Common myeloid progenitor, CD34-positive (primary cell): ENCODE measurements at regions not wholly inside any gene's neighbourhood (a gene's known extent, or its start where the extent isn't known, plus 50 kb on each side); places are given as distances from the start of the nearest gene placed in this dataset.

Source experiments
- CTCF ChIA-PET: fragments of 350-600 bp; sonication (Branson Sonifier 250); formaldehyde crosslinking; loops from one replicate; lab custom pipeline; 2021; ENCODE audit warnings: antibody characterized with exemption; lab: Charles Lee
- POLR2A ChIA-PET: fragments of 350-600 bp; sonication (Branson Sonifier 250); formaldehyde crosslinking; loops from one replicate; lab custom pipeline; 2021; ENCODE audit warnings: antibody characterized with exemption; lab: Charles Lee
- DNase-seq, 3 donors: peaks; one replicate each; pipeline versions ENCODE4 v3.0.0 to v3.0.0-alpha.2; 2013
- H3K27ac ChIP-seq, 2 experiments: 1 replicate in 1 of 2; 2 replicates in 1 of 2; pipeline ENCODE4 v1.7.0; 2013; ENCODE audit warnings: inconsistent platforms in 2 of 2, low read length in 2 of 2, mild to moderate bottlenecking in 2 of 2, low read depth in 1 of 2, moderate library complexity in 1 of 2; ENCODE audit not compliant: severe bottlenecking in 2 of 2, insufficient read depth in 1 of 2, poor library complexity in 1 of 2
- H3K27me3 ChIP-seq, 5 experiments: replicated peaks in 2 of 5; 1 replicate in 3 of 5; 2 replicates in 2 of 5; pipeline versions ENCODE4 v1.6.1 to v1.7.0; 2013; ENCODE audit warnings: low read length in 4 of 5, mild to moderate bottlenecking in 2 of 5, moderate library complexity in 2 of 5, inconsistent platforms in 1 of 5; ENCODE audit not compliant: insufficient read depth in 5 of 5, control insufficient read depth in 4 of 5
- H3K36me3 ChIP-seq, 4 experiments: 1 replicate in 2 of 4; 2 replicates in 2 of 4; pipeline versions ENCODE4 v1.6.1 to v1.7.0; 2013; ENCODE audit warnings: low read length in 3 of 4, control low read depth in 1 of 4, mild to moderate bottlenecking in 1 of 4; ENCODE audit not compliant: control insufficient read depth in 4 of 4, insufficient read depth in 4 of 4
- H3K4me1 ChIP-seq, 4 experiments: 1 replicate in 3 of 4; 2 replicates in 1 of 4; pipeline versions ENCODE4 v1.6.1 to v1.7.1; 2013; ENCODE audit warnings: low read length in 3 of 4, mild to moderate bottlenecking in 3 of 4, control low read depth in 1 of 4, inconsistent platforms in 1 of 4, moderate library complexity in 1 of 4; ENCODE audit not compliant: control insufficient read depth in 4 of 4, insufficient read depth in 4 of 4; ENCODE audit errors: control extremely low read depth in 1 of 4
- H3K4me3 ChIP-seq, 7 experiments: 1 replicate in 4 of 7; 2 replicates in 3 of 7; pipeline versions ENCODE4 v1.5.1 to v1.7.0; 2013; ENCODE audit warnings: mild to moderate bottlenecking in 7 of 7, low read length in 6 of 7, moderate library complexity in 6 of 7, inconsistent platforms in 2 of 7, low read depth in 2 of 7, control low read depth in 1 of 7; ENCODE audit not compliant: insufficient read depth in 4 of 7, control insufficient read depth in 1 of 7; ENCODE audit errors: extremely low read depth in 1 of 7
- H3K9me3 ChIP-seq, 5 experiments: 1 replicate in 4 of 5; 2 replicates in 1 of 5; pipeline versions ENCODE4 v1.6.1 to v1.7.1; 2013; ENCODE audit warnings: low read length in 4 of 5, mild to moderate bottlenecking in 2 of 5, inconsistent platforms in 1 of 5, low read depth in 1 of 5, moderate library complexity in 1 of 5; ENCODE audit not compliant: control insufficient read depth in 4 of 5, insufficient read depth in 2 of 5; ENCODE audit errors: control extremely low read depth in 1 of 5
- WGBS: methylation state at CpG from one replicate; pipeline ENCODE4 v1.1.5; 2013; ENCODE audit not compliant: insufficient coverage; 5-methylcytosine and 5-hydroxymethylcytosine counted together

DNA sequence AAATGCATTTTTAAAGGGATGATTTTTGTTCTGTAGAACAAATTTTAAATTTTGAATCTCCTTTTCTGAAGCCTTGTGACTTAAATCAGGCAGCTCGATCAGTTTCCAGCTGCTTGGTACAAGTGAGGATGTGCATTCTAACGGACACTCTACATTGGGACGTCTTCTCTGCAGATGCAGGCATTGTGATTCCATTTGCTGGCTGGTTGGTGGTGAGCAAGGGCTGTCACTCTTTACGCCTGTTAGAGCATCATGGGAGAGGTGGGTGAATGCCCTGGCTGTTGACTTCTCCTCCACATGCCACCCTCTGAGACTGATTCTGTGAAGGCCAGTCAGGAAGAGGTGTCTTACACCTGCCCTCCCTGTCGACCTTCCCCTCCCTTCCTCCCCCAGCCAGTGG is 240.5 kb upstream of the RNF32 start:
- no peak overlapping the region for H3K4me3 ChIP-seq
- POLR2A ChIA-PET = no interaction called here
- H3K9me3 ChIP-seq = no peaks in the 10 kb centered on the region
- no peak overlapping the region for H3K27ac ChIP-seq
- no peaks in the 10 kb centered on the region for H3K36me3 ChIP-seq
- CTCF ChIA-PET = no interaction called here
- no peak for DNase-seq
- no peaks in the 10 kb centered on the region for H3K27me3 ChIP-seq
- no peaks in the 10 kb centered on the region for H3K4me1 ChIP-seq
- WGBS = 94% methylated on average over 3 of the region's 5 CpGs

DNA sequence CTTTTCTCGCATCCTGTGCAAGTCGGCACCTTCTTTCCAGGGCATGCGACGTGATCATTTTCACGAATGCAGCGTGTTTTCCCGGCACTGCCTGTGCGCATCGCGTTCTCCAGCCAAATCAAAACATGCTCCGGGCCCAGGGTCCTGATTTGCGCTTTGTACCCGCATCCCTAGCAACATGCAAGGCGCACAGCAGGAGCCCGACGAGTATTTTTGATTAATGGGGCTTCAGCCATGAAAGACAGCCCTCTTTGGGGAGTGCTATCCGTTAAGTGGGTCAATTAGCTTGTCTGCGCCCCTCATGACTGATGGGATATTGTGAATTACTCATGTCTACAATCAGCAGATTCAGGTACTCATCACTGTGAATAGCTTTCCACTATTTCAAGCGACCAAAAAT is 243.3 kb upstream of the RNF32 start:
- CTCF ChIA-PET = no interaction called here
- Histone ChIP-seq H3K27me3 (peaks cover 0 to 1% (median 0%) of the 10 kb centered on the region in 5 experiments), H3K27ac (no peak overlapping the region), H3K4me1 (no peaks in the 10 kb centered on the region), H3K9me3 (no peaks in the 10 kb centered on the region), H3K36me3 (no peaks in the 10 kb centered on the region), H3K4me3 (no peak overlapping the region)
- POLR2A ChIA-PET = no interaction called here
- DNase-seq = no peak
- 86% methylated on average over 18 of the region's 19 CpGs for WGBS

GRCh38 chr7:156389116-156389692 is 251.4 kb upstream of the RNF32 start:
- CTCF ChIA-PET = no interaction called here
- DNase-seq = no peak

DNA sequence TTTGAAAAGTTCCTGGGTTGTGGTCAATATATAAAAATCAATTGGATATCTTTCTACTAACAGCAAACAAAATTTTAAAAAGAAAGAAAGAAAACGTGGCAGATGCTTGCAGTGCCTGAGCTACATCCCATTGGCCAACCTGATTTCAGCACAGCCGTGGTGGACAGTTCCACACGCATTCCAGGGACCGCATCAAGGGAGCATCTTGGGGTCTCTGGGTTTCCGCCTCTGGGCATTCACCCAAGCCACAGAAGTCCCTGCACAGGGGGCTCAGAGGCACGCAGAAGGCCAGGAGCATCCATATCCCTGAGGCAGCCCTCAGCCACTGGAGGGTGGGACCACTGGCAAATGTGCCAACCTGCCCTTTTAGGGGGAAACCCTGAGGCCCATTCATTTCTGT is 254.5 kb upstream of the RNF32 start:
- ChIA-PET POLR2A (interaction anchor here (0.6 kb wide), 1 partner anchor 52 kb away, joined by 3 read pairs; no protein-coding TSS in a partner anchor), CTCF (no interaction called here)
- Histone ChIP-seq H3K4me1 (no peaks in the 10 kb centered on the region), H3K27ac (no peak overlapping the region), H3K9me3 (no peaks in the 10 kb centered on the region), H3K4me3 (no peak overlapping the region), H3K27me3 (peaks cover 0 to 2% (median 0%) of the 10 kb centered on the region in 5 experiments), H3K36me3 (no peaks in the 10 kb centered on the region)
- DNase-seq = no peak
- 12% methylated on average over 6 of the region's 6 CpGs for WGBS

More at GRCh38 chr7:156389116-156389692, 251.4 kb upstream of the RNF32 start:
- H3K36me3 ChIP-seq = no peaks in the 10 kb centered on the region
- H3K4me3 ChIP-seq = no peak overlapping the region
- H3K4me1 ChIP-seq = no peaks in the 10 kb centered on the region
- no peak overlapping the region for H3K27ac ChIP-seq
- H3K9me3 ChIP-seq = no peaks in the 10 kb centered on the region
- 97% methylated on average over 23 of the region's 24 CpGs for WGBS
- H3K27me3 ChIP-seq = peaks cover 0 to 2% (median 0%) of the 10 kb centered on the region in 5 experiments
- POLR2A ChIA-PET = no interaction called here

DNA sequence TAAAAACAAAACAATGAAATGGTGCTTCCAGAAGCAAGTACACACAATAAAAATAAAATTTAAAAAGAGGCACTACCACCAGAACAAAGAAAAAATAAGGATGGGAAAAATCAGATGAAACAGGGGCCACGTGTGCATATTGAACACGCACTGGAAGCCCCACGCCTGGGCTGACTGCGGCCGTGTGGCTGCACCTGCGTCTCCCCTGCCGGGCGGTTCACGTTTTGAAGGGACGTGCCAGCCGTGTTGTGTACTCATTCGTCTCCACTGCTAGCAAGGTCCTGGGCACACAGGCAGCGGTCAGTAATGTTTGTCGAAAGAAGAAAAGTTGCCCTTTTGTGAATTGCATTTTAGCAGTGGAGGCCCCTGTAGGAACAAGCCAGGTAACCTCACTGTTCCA is 255.9 kb upstream of the RNF32 start:
- Histone ChIP-seq H3K27ac (no peak overlapping the region), H3K9me3 (no peaks in the 10 kb centered on the region), H3K27me3 (peaks cover 0 to 2% (median 0%) of the 10 kb centered on the region in 5 experiments), H3K4me3 (no peak overlapping the region), H3K4me1 (no peaks in the 10 kb centered on the region), H3K36me3 (no peaks in the 10 kb centered on the region)
- WGBS = 94% methylated on average over 14 of the region's 14 CpGs
- POLR2A ChIA-PET = no interaction called here
- CTCF ChIA-PET = no interaction called here
- DNase-seq = no peak

DNA sequence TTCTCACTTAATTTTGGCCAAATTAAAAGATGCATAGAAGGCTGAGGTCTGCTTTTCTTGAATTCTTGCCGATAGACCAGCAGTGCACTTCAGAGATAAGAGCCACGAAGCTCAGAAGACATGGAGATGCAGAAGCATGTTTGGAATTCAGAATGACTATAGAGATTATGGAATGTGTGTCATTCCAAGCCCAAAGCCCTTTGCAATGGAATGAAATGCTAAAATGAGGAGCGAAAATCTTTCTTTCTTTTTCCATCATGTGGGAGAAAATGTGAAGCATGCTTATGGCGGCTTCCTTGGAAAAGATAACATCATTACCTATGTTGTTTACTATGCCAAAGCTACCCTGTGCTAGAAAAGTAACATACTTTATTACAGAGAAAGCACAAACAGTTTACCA is 257.0 kb upstream of the RNF32 start:
- Histone ChIP-seq H3K27me3 (peaks cover 0 to 2% (median 0%) of the 10 kb centered on the region in 5 experiments), H3K9me3 (no peaks in the 10 kb centered on the region), H3K27ac (no peak overlapping the region), H3K36me3 (no peaks in the 10 kb centered on the region), H3K4me1 (no peaks in the 10 kb centered on the region), H3K4me3 (no peak overlapping the region)
- CTCF ChIA-PET = no interaction called here
- DNase-seq = no peak
- POLR2A ChIA-PET = no interaction called here
- 75% methylated on average over 3 of the region's 4 CpGs for WGBS

DNA sequence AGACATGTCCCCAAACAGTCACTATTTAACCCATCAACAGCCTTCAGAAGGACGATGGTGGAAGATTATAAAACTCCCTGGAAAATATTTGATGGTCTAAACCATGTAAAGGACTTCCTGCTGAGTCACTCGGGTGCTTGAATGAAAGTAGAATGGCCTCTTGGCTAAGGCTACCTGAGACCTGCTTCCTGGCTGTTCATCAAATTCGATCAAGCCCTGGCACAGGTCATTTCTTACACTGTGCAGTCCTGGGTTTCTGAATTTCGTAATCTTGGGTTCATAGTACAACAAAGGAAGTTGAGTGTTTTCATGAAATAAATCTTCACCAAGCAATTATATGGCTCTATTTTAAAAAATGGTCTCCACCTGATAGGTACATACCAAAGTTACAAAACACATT is 260.3 kb upstream of the RNF32 start:
- WGBS = 42% methylated on average over 2 of the region's 4 CpGs
- H3K9me3 ChIP-seq = no peaks in the 10 kb centered on the region
- no peaks in the 10 kb centered on the region for H3K4me1 ChIP-seq
- H3K4me3 ChIP-seq = no peak overlapping the region
- ChIA-PET POLR2A (no interaction called here), CTCF (no interaction called here)
- no peak for DNase-seq
- H3K36me3 ChIP-seq = no peaks in the 10 kb centered on the region
- H3K27me3 ChIP-seq = peaks cover 0 to 2% (median 0%) of the 10 kb centered on the region in 5 experiments
- no peak overlapping the region for H3K27ac ChIP-seq
